H1 (cell line): ENCODE measurements at regions not wholly inside any gene's neighbourhood (a gene's known extent, or its start where the extent isn't known, plus 50 kb on each side); places are given as distances from the start of the nearest gene placed in this dataset.

ENCODE experiments used
- CTCF ChIA-PET: fragments of 300-600 bp; sonication (Branson Sonifier 250); formaldehyde crosslinking; loops from one replicate; lab custom pipeline; 2021; ENCODE audit not compliant: partially characterized antibody; lab: Charles Lee
- POLR2A ChIA-PET: fragments of 300-600 bp; sonication (Branson Sonifier 250); formaldehyde crosslinking; loops from one replicate; lab custom pipeline; 2021; ENCODE audit warnings: inconsistent platforms; ENCODE audit not compliant: partially characterized antibody; lab: Charles Lee
- DNase-seq, 2 experiments: peaks; one replicate each; pipeline versions ENCODE4 v3.0.0 to v3.0.0-alpha.2; 2010 to 2022; ENCODE audit warnings: low spot score in 2 of 2, low read depth in 1 of 2, mixed read lengths in 1 of 2
- FAIRE-seq: peaks from 2 replicates; lab custom pipeline; 2011; peaks lifted over from hg19 to GRCh38; lab: Jason Lieb, UNC
- H2AFZ ChIP-seq: 2 replicates; pipeline ENCODE4 v1.8.1; 2012; ENCODE audit warnings: low read length, inconsistent platforms
- H2AK5ac ChIP-seq: 2 replicates; pipeline ENCODE4 v1.6.1; 2013; ENCODE audit warnings: low read depth, low read length
- H2BK120ac ChIP-seq: replicated peaks from 2 replicates; pipeline ENCODE3; 2013; ENCODE audit warnings: low read depth, low read length, inconsistent platforms
- H2BK12ac ChIP-seq: 2 replicates; pipeline ENCODE4 v1.6.1; 2013; ENCODE audit warnings: low read depth, low read length
- H2BK15ac ChIP-seq: 2 replicates; pipeline ENCODE4 v1.6.1; 2013; ENCODE audit warnings: low read length
- H2BK20ac ChIP-seq: 2 replicates; pipeline ENCODE4 v1.6.1; 2013; ENCODE audit warnings: low read length
- H2BK5ac ChIP-seq: 2 replicates; pipeline ENCODE4 v1.6.1; 2013; ENCODE audit warnings: low read depth, low read length
- H3K14ac ChIP-seq: 2 replicates; pipeline ENCODE4 v1.6.1; 2013; ENCODE audit warnings: inconsistent platforms; ENCODE audit not compliant: insufficient read length
- H3K18ac ChIP-seq: 2 replicates; pipeline ENCODE4 v1.6.1; 2013; ENCODE audit warnings: low read length; ENCODE audit errors: extremely low read depth
- H3K23ac ChIP-seq: 2 replicates; pipeline ENCODE4 v1.6.1; 2013; ENCODE audit warnings: inconsistent platforms; ENCODE audit not compliant: insufficient read length
- H3K23me2 ChIP-seq: 2 replicates; pipeline ENCODE4 v1.6.1; 2013; ENCODE audit warnings: low read depth, low read length
- H3K27ac ChIP-seq: 2 replicates; pipeline ENCODE4 v1.6.1; 2011; ENCODE audit warnings: low read depth, low read length, inconsistent platforms
- H3K27me3 ChIP-seq, 4 experiments: replicated peaks in 1 of 4; 1 replicate in 1 of 4; 2 replicates in 3 of 4; pipeline versions ENCODE4 v1.6.1 to v1.8.1; 2011 to 2013; ENCODE audit warnings: low read length in 3 of 4, mild to moderate bottlenecking in 3 of 4, inconsistent platforms in 2 of 4, mixed read lengths in 2 of 4, moderate library complexity in 1 of 4; ENCODE audit not compliant: control insufficient read depth in 3 of 4, insufficient read depth in 3 of 4; ENCODE audit errors: extremely low read depth in 1 of 4
- H3K36me3 ChIP-seq, 4 experiments: 2 replicates each; pipeline versions ENCODE4 v1.6.1 to v1.8.1; 2011 to 2013; ENCODE audit warnings: mild to moderate bottlenecking in 4 of 4, low read length in 3 of 4, moderate library complexity in 2 of 4, control low read depth in 1 of 4, inconsistent platforms in 1 of 4; ENCODE audit not compliant: insufficient read depth in 4 of 4, control insufficient read depth in 2 of 4
- H3K4ac ChIP-seq: replicated peaks from 2 replicates; pipeline ENCODE3; 2013; ENCODE audit warnings: low read length, low read depth, mixed read lengths, inconsistent platforms; ENCODE audit not compliant: insufficient read length
- H3K4me1 ChIP-seq, 4 experiments: replicated peaks in 1 of 4; 1 replicate in 1 of 4; 2 replicates in 3 of 4; pipeline versions ENCODE4 v1.6.1 to v1.8.1; 2011 to 2013; ENCODE audit warnings: low read length in 3 of 4, inconsistent platforms in 2 of 4, mixed read lengths in 1 of 4; ENCODE audit not compliant: insufficient read depth in 4 of 4, control insufficient read depth in 3 of 4
- H3K4me2 ChIP-seq, 2 experiments: 2 replicates each; pipeline versions ENCODE4 v1.6.1 to v1.8.1; 2011 to 2013; ENCODE audit warnings: low read depth in 2 of 2, low read length in 2 of 2, control low read depth in 1 of 2, inconsistent platforms in 1 of 2, mild to moderate bottlenecking in 1 of 2; ENCODE audit not compliant: insufficient read depth in 1 of 2
- H3K4me3 ChIP-seq, 4 experiments: fragments of 200-600, 300-600 bp in 1 of 4; sonication (generic), shearing (Covaris generic), sonication (Bioruptor Twin) in 1 of 4; 2 replicates each; pipeline versions ENCODE4 v1.5.1 to v1.8.1; 2011 to 2016; ENCODE audit warnings: low read length in 4 of 4, low read depth in 3 of 4, control low read depth in 2 of 4, inconsistent platforms in 2 of 4, mild to moderate bottlenecking in 2 of 4, mixed read lengths in 1 of 4, moderate library complexity in 1 of 4; ENCODE audit not compliant: insufficient read depth in 2 of 4; ENCODE audit errors: extremely low read depth in 1 of 4
- H3K56ac ChIP-seq: replicated peaks from 2 replicates; pipeline ENCODE3; 2013; ENCODE audit warnings: low read depth, mild to moderate bottlenecking, mixed read lengths, low read length, inconsistent platforms; ENCODE audit not compliant: insufficient read length
- H3K79me1 ChIP-seq: 2 replicates; pipeline ENCODE4 v1.6.1; 2013; ENCODE audit warnings: low read depth, low read length, control low read depth
- H3K79me2 ChIP-seq, 2 experiments: 2 replicates each; pipeline versions ENCODE4 v1.6.1 to v1.8.1; 2012 to 2013; ENCODE audit warnings: low read length in 2 of 2, mild to moderate bottlenecking in 2 of 2, inconsistent platforms in 1 of 2; ENCODE audit not compliant: insufficient read depth in 2 of 2, control insufficient read depth in 1 of 2
- H3K9ac ChIP-seq, 4 experiments: replicated peaks in 1 of 4; 1 replicate in 1 of 4; 2 replicates in 3 of 4; pipeline versions ENCODE4 v1.6.1 to v1.8.1; 2011 to 2013; ENCODE audit warnings: low read depth in 3 of 4, low read length in 3 of 4, control low read depth in 2 of 4, mild to moderate bottlenecking in 2 of 4, moderate library complexity in 2 of 4, inconsistent platforms in 1 of 4; ENCODE audit errors: extremely low read depth in 1 of 4
- H3K9me3 ChIP-seq, 2 experiments: 2 replicates each; pipeline versions ENCODE4 v1.6.1 to v1.8.1; 2012 to 2013; ENCODE audit warnings: mild to moderate bottlenecking in 2 of 2, moderate library complexity in 2 of 2, control low read depth in 1 of 2, inconsistent platforms in 1 of 2, low read depth in 1 of 2, low read length in 1 of 2, mixed read lengths in 1 of 2; ENCODE audit not compliant: insufficient read depth in 2 of 2
- H4K20me1 ChIP-seq, 2 experiments: replicated peaks in 1 of 2; 2 replicates each; pipeline versions ENCODE3 to v1.8.1; 2011 to 2013; ENCODE audit warnings: inconsistent platforms in 2 of 2, low read length in 2 of 2, mild to moderate bottlenecking in 1 of 2; ENCODE audit not compliant: insufficient read depth in 2 of 2, control insufficient read depth in 1 of 2
- H4K5ac ChIP-seq: 2 replicates; pipeline ENCODE4 v1.6.1; 2013; ENCODE audit warnings: low read length, low read depth, mixed read lengths, inconsistent platforms; ENCODE audit not compliant: insufficient read length
- H4K8ac ChIP-seq: 2 replicates; pipeline ENCODE4 v1.8.0; 2013; ENCODE audit warnings: mild to moderate bottlenecking, moderate library complexity, low read length, inconsistent platforms; ENCODE audit not compliant: insufficient read depth; ENCODE audit errors: extremely low read depth
- H4K91ac ChIP-seq: replicated peaks from 2 replicates; pipeline ENCODE3; 2013; ENCODE audit warnings: low read length, mixed read lengths, inconsistent platforms; ENCODE audit not compliant: insufficient read length
- EZH2 ChIP-seq: fragments of 200-600 bp; sonication (generic); IDR thresholded peaks from 2 replicates; pipeline ENCODE4 v1.7.1; 2012; ENCODE audit warnings: low read depth, mild to moderate bottlenecking, moderate library complexity, low read length, inconsistent platforms; ENCODE audit not compliant: severe bottlenecking
- KDM1A ChIP-seq: fragments of 200-600, 300-600 bp; sonication (generic); IDR thresholded peaks from 2 replicates; pipeline ENCODE4 v1.7.1; 2016; ENCODE audit warnings: mild to moderate bottlenecking, low read length, borderline replicate concordance
- SIN3A ChIP-seq, 2 experiments: IDR thresholded peaks in 1 of 2; conservative IDR thresholded peaks in 1 of 2; 2 replicates each; pipeline ENCODE4 v1.6.1; 2011 to 2012; ENCODE audit warnings: low read length in 2 of 2, improper control_type of control experiment in 1 of 2, low read depth in 1 of 2, mild to moderate bottlenecking in 1 of 2
- WGBS, 2 experiments: shearing (Covaris generic) in 1 of 2; methylation state at CpG; one replicate each; pipeline versions ENCODE4 v1.1.6 to v1.1.7; 2013 to 2015; ENCODE audit warnings: low lambda C conversion rate in 2 of 2, mixed read lengths in 2 of 2, inconsistent platforms in 1 of 2, low coverage in 1 of 2, missing lambda C conversion rate in 1 of 2; ENCODE audit not compliant: insufficient replicate concordance in 2 of 2, insufficient coverage in 1 of 2, insufficient read length in 1 of 2; ENCODE audit errors: extremely low coverage in 1 of 2, missing lambda C conversion rate in 1 of 2; 5-methylcytosine and 5-hydroxymethylcytosine counted together

DNA sequence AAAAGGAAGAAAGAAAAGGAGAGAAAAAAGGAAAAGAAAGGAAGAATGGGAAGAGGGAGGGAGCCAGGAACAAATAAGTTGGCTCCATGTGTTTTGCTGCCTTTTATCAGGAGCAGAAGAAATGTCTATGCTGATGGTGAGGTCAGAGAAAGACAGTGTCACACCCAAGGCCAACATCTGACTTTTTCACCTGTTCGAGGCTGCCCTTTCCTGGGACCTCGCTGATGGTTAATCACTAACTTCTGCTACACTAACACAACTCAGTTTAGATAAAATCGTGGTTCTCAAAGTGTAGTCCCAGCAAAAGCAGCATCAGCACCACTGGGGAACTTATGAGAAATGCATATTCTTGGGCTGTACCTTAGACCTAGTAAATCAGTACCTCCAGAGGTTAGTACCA, 88.2 kb upstream of the FER start:
- H2AFZ ChIP-seq = no peak overlapping the region
- FAIRE-seq = no peak
- no peak overlapping the region for H4K5ac ChIP-seq
- POLR2A ChIA-PET = no interaction called here
- H3K9me3 ChIP-seq = peaks cover 0 to 3% of the 10 kb centered on the region in 2 experiments; a peak in 1 of 4 replicates
- no peak overlapping the region for H3K18ac ChIP-seq
- TF ChIP-seq SIN3A (conservative IDR thresholded peaks at IDR 0.05 in 1 of 2, IDR thresholded peaks at IDR 0.05 in 1 of 2; ENCODE audit: low read depth in 1 of 2, low read length in 2 of 2) (no peak), KDM1A (no peak), EZH2 (no peak)
- no peak overlapping the region for H3K4me2 ChIP-seq
- H3K4ac ChIP-seq = no peak overlapping the region
- no peaks in the 10 kb centered on the region for H3K23me2 ChIP-seq
- H2BK5ac ChIP-seq = no peak overlapping the region
- H2BK120ac ChIP-seq = no peak overlapping the region
- H2AK5ac ChIP-seq = no peak overlapping the region
- H3K14ac ChIP-seq = no peak overlapping the region
- no peak overlapping the region for H3K4me3 ChIP-seq
- H3K36me3 ChIP-seq = no peaks in the 10 kb centered on the region
- no peaks in the 10 kb centered on the region for H4K20me1 ChIP-seq
- H3K4me1 ChIP-seq = no peaks in the 10 kb centered on the region
- no peak overlapping the region for H3K27ac ChIP-seq
- CTCF ChIA-PET = interaction anchor here (0.6 to 1.2 kb wide), 2 partner anchors 9 to 91 kb away, joined by 3 read pairs; no protein-coding TSS in a partner anchor
- H3K56ac ChIP-seq = no peak overlapping the region
- DNase-seq = no peak
- no peak overlapping the region for H3K23ac ChIP-seq
- H4K8ac ChIP-seq = no peak overlapping the region
- H2BK20ac ChIP-seq = no peak overlapping the region
- no peak overlapping the region for H2BK15ac ChIP-seq
- no peak overlapping the region for H2BK12ac ChIP-seq
- no peak overlapping the region for H3K9ac ChIP-seq
- no peaks in the 10 kb centered on the region for H3K79me1 ChIP-seq
- H3K27me3 ChIP-seq = no peaks in the 10 kb centered on the region
- H4K91ac ChIP-seq = no peak overlapping the region
- H3K79me2 ChIP-seq = no peaks in the 10 kb centered on the region
- 66% methylated on average over 3 of the region's 3 CpGs; no CpG with 5 or more reads in 1 of the 2 experiments for WGBS, 2 experiments
